MM.1S (cell line): ENCODE measurements at regions not wholly inside any gene's neighbourhood (a gene's known extent, or its start where the extent isn't known, plus 50 kb on each side); places are given as distances from the start of the nearest gene placed in this dataset.

ENCODE experiments used
- DNase-seq: peaks from one replicate; pipeline ENCODE4 v3.0.0-alpha.2; 2015
- H2AFZ ChIP-seq: fragments of 300-600 bp; sonication (generic); 2 replicates; pipeline ENCODE4 v1.6.0; 2016; ENCODE audit warnings: antibody characterized with exemption, low read length
- H3F3A ChIP-seq: fragments of 300-600 bp; sonication (generic); 2 replicates; pipeline ENCODE4 v1.6.1; 2016; ENCODE audit warnings: mild to moderate bottlenecking, antibody characterized with exemption, low read length, moderate library complexity, mixed read lengths; ENCODE audit not compliant: insufficient read depth
- H3K27ac ChIP-seq: fragments of 300-600 bp; sonication (generic); 2 replicates; pipeline ENCODE4 v1.5.1; 2016; ENCODE audit warnings: mild to moderate bottlenecking, low read length
- H3K27me3 ChIP-seq: fragments of 300-600 bp; sonication (generic); replicated peaks from 2 replicates; pipeline ENCODE4 v1.6.0; 2016; ENCODE audit warnings: low read length; ENCODE audit not compliant: insufficient read depth
- H3K36me3 ChIP-seq: fragments of 300-600 bp; sonication (generic); replicated peaks from 2 replicates; pipeline ENCODE4 v1.6.1; 2016; ENCODE audit warnings: mild to moderate bottlenecking, low read length, mixed read lengths; ENCODE audit not compliant: insufficient read depth
- H3K4me1 ChIP-seq: fragments of 300-600 bp; sonication (generic); 2 replicates; pipeline ENCODE4 v1.6.1; 2016; ENCODE audit warnings: low read length, mixed read lengths
- H3K4me2 ChIP-seq: fragments of 300-600 bp; sonication (generic); 2 replicates; pipeline ENCODE4 v1.6.0; 2016; ENCODE audit warnings: low read depth, low read length
- H3K4me3 ChIP-seq: fragments of 300-600 bp; sonication (generic); 2 replicates; pipeline ENCODE4 v1.5.1; 2016; ENCODE audit warnings: low read length, mixed read lengths
- H3K79me2 ChIP-seq: fragments of 300-600 bp; sonication (generic); 2 replicates; pipeline ENCODE4 v1.6.1; 2016; ENCODE audit warnings: mixed run types, low read length, mixed read lengths
- H3K9ac ChIP-seq: fragments of 300-600 bp; sonication (generic); 2 replicates; pipeline ENCODE4 v1.6.1; 2016; ENCODE audit warnings: low read length, mixed read lengths
- H3K9me2 ChIP-seq: fragments of 300-600 bp; sonication (generic); replicated peaks from 2 replicates; pipeline ENCODE4 v1.6.1; 2016; ENCODE audit warnings: mild to moderate bottlenecking, low read length, mixed read lengths; ENCODE audit not compliant: insufficient read depth
- H3K9me3 ChIP-seq: fragments of 300-600 bp; sonication (generic); replicated peaks from 2 replicates; pipeline ENCODE4 v1.6.1; 2016; ENCODE audit warnings: mild to moderate bottlenecking, low read length, mixed read lengths; ENCODE audit not compliant: insufficient read depth
- H4K20me1 ChIP-seq: fragments of 300-600 bp; sonication (generic); 2 replicates; pipeline ENCODE4 v1.6.1; 2016; ENCODE audit warnings: mild to moderate bottlenecking, low read length, moderate library complexity, mixed read lengths; ENCODE audit not compliant: insufficient read depth
- EZH2 ChIP-seq: fragments of 300-600 bp; sonication (generic); optimal IDR thresholded peaks from 2 replicates; pipeline ENCODE3; 2017; ENCODE audit warnings: low read depth, mild to moderate bottlenecking, antibody characterized with exemption, low read length, mixed read lengths
- EZH2phosphoT487 ChIP-seq: fragments of 300-600 bp; sonication (generic); IDR thresholded peaks from 2 replicates; pipeline ENCODE4 v1.6.1; 2018; ENCODE audit warnings: antibody characterized with exemption, low read length
- TF ChIP-seq, protein P1 (sequence below): fragments of 300-600 bp; sonication (generic); IDR thresholded peaks from 2 replicates; pipeline ENCODE4 v1.5.1; 2016; ENCODE audit warnings: antibody characterized with exemption, low read length, mixed read lengths

DNA sequence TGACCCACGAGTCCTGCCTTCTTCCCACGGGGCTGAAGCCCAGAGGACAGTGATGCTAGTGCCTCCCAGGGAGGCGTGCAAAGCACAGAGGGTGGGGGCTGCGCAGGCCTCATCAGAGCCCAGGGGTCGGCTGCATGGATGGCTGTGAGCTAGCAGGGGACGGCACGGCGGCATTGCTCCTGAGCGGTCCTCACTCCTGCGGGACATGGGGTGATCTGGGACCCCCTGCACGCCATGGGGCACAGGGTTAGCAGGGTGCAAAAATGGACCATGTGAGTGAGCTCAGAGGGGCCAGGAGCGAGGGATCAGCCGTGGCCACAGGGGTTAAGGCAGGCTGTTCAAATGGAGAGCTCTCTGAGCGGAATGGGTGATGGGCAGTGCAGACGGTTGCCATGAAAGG lies 138.3 kb downstream of the SNX19 start:
- H3K4me3 ChIP-seq = no peak overlapping the region
- peak overlapping the region; percentile 57; the same call in 1 of the 2 replicates for H2AFZ ChIP-seq
- H3K4me2 ChIP-seq = peak overlapping the region; percentile 43
- H3K27me3 ChIP-seq = no peaks in the 10 kb centered on the region
- H3F3A ChIP-seq = peaks cover 4% of the 10 kb centered on the region; the same call in 1 of the 2 replicates
- H3K36me3 ChIP-seq = no peaks in the 10 kb centered on the region
- peak overlapping the region; percentile 52; the same call in 1 of the 2 replicates for H3K27ac ChIP-seq
- DNase-seq = no peak
- H3K9me3 ChIP-seq = no peaks in the 10 kb centered on the region
- H3K9ac ChIP-seq = no peak overlapping the region
- H3K4me1 ChIP-seq = peaks cover 34% of the 10 kb centered on the region
- H3K9me2 ChIP-seq = no peaks in the 10 kb centered on the region
- TF ChIP-seq EZH2phosphoT487 (no peak), EZH2 (no peak)
- TF ChIP-seq, protein P1, sequence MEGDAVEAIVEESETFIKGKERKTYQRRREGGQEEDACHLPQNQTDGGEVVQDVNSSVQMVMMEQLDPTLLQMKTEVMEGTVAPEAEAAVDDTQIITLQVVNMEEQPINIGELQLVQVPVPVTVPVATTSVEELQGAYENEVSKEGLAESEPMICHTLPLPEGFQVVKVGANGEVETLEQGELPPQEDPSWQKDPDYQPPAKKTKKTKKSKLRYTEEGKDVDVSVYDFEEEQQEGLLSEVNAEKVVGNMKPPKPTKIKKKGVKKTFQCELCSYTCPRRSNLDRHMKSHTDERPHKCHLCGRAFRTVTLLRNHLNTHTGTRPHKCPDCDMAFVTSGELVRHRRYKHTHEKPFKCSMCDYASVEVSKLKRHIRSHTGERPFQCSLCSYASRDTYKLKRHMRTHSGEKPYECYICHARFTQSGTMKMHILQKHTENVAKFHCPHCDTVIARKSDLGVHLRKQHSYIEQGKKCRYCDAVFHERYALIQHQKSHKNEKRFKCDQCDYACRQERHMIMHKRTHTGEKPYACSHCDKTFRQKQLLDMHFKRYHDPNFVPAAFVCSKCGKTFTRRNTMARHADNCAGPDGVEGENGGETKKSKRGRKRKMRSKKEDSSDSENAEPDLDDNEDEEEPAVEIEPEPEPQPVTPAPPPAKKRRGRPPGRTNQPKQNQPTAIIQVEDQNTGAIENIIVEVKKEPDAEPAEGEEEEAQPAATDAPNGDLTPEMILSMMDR = no peak
- no peaks in the 10 kb centered on the region for H4K20me1 ChIP-seq
- no peaks in the 10 kb centered on the region for H3K79me2 ChIP-seq

- no peak overlapping the region for H2AFZ ChIP-seq
- no peaks in the 10 kb centered on the region for H3K9me3 ChIP-seq
- peaks cover 4% of the 10 kb centered on the region; the same call in 1 of the 2 replicates for H3F3A ChIP-seq
- no peak overlapping the region for H3K9ac ChIP-seq
- no peak overlapping the region for H3K27ac ChIP-seq
- H3K4me3 ChIP-seq = no peak overlapping the region
- no peaks in the 10 kb centered on the region for H3K36me3 ChIP-seq
- H3K4me2 ChIP-seq = no peak overlapping the region
- H3K79me2 ChIP-seq = no peaks in the 10 kb centered on the region
- no peak for DNase-seq
- H4K20me1 ChIP-seq = no peaks in the 10 kb centered on the region
- no peaks in the 10 kb centered on the region for H3K9me2 ChIP-seq
- TF ChIP-seq EZH2phosphoT487 = no peak
- TF ChIP-seq, protein P1 = no peak
- no peak for TF ChIP-seq EZH2
- H3K27me3 ChIP-seq = no peaks in the 10 kb centered on the region
- H3K4me1 ChIP-seq = peaks cover 34% of the 10 kb centered on the region
Measured at GRCh38 chr11:130778705-130779104, 137.6 kb downstream of the SNX19 start.

GRCh38 chr11:130779267-130779666 lies 137.0 kb downstream of the SNX19 start:
- H3K4me1 ChIP-seq = peaks cover 34% of the 10 kb centered on the region
- H3K79me2 ChIP-seq = no peaks in the 10 kb centered on the region
- no peaks in the 10 kb centered on the region for H3K9me2 ChIP-seq
- H4K20me1 ChIP-seq = no peaks in the 10 kb centered on the region
- no peaks in the 10 kb centered on the region for H3K36me3 ChIP-seq
- no peak overlapping the region for H3K27ac ChIP-seq
- TF ChIP-seq, protein P1 = no peak
- TF ChIP-seq EZH2phosphoT487 = no peak
- TF ChIP-seq EZH2 = no peak
- no peak overlapping the region for H3K4me2 ChIP-seq
- no peak overlapping the region for H3K9ac ChIP-seq
- H2AFZ ChIP-seq = no peak overlapping the region
- H3K4me3 ChIP-seq = no peak overlapping the region
- no peaks in the 10 kb centered on the region for H3K27me3 ChIP-seq
- H3F3A ChIP-seq = peaks cover 4% of the 10 kb centered on the region; the same call in 1 of the 2 replicates
- H3K9me3 ChIP-seq = no peaks in the 10 kb centered on the region
- no peak for DNase-seq
